GM18498 (cell line): ENCODE measurements at regions not wholly inside any gene's neighbourhood (a gene's known extent, or its start where the extent isn't known, plus 50 kb on each side); places are given as distances from the start of the nearest gene placed in this dataset.

Experiments
- ATAC-seq: cut with Tn5 transposase; IDR thresholded peaks from one replicate; pipeline ENCODE4 v1.9.1; 2021; ENCODE audit warnings: mild to moderate bottlenecking, moderate library complexity; ENCODE audit not compliant: unreplicated experiment

DNA sequence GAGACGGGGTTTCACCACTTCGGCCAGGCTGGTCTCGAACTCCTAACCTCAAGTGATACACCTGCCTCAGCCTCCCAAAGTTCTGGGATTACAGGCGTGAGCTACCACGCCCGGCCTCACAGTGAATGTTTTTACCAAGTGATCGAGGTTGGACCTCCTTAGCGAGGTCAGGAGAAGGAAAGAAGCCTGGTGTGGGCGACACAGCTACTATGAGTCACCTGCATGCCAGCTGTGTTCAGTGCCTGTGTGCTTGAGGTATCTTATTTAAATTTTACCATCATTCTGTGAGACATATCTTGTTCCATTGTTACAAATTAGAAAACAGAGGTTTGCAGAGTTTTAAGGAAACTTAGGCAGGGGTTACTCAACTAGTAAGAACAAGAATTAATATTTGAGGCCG lies 174.8 kb upstream of the DYNLRB2 start:
- ATAC-seq, result no peak

GRCh38 chr16:80362816-80363215 lies 178.0 kb upstream of the DYNLRB2 start:
- ATAC-seq, result no peak

DNA sequence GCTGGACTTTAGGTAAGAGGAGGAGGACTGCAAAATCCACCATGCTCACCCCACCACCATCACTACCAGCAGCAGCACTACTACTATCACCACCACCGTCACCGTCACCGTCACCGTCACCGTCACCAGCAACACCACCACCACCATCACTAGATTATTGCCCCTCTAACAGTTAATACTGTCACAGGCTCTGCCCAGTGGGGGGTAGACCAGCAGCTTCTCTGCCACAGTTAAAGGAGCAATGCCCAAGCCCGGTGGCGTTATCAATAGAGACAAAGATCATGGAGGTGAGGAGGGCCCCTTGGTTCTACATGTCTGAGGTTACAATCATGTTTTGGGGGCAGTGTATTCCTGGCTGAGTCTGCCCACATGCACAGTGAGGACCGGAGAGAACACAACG lies 184.4 kb upstream of the DYNLRB2 start:
- no peak for ATAC-seq

DNA sequence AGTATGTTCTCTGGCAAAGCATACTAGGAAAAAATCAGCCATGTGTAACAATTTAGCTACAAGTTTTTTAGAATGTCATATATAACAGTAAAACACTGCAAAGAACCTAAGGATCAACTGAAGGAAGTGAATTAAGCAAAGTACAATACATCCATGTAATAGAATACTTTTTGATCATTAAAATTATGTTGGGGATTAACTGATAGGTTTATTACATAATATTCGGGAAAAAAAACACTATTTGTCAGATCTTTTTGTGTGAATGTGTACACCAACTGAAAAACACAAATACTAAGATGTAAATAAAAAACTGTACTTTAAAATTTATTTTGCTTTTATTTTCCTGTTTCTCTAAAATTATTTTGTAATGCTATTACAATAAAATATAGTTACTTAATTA lies 185.5 kb upstream of the DYNLRB2 start:
- ATAC-seq, result no peak

DNA sequence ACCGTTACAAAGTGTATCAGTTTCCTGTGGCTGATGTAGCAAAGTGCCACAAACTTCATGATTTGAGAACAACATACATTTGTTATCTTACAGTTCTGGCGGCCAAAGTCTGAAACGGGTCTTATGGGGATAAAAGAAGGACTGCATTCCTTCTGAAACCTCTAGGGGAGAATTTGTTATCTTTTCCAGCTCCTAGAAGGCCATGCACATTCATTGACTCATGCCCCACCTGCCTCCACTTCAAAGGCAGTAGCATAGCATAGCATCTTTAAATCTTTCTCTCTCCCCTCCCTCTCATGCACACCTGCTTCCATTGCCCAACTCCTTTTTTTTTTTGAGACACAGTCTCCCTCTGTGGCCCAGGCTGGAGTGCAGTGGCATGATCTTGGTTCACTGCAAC lies 190.7 kb upstream of the DYNLRB2 start:
- no peak for ATAC-seq

DNA sequence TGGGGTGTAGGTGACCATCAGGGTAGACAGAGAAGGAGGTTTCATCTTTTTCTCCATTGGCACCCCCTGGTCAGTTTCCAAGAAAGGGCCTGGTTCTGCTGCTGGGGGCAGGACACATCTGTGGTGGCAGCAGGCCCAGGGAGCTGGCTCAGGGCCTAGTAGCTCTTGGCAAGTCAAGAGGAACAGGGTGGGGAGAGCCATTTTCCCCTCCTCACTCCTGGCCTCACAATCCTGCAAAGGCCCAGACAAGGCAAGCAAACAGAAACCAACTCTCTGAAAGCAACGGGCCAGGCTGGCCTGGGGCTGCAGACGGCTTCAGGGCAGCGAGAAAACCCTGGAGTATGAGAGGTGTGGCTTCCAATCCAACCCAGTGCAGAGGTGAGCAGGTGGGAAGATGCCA lies 192.9 kb upstream of the DYNLRB2 start:
- no peak for ATAC-seq

- no peak for ATAC-seq
These were observed 193.8 kb upstream of the DYNLRB2 start for GRCh38 chr16:80347002-80347401.

DNA sequence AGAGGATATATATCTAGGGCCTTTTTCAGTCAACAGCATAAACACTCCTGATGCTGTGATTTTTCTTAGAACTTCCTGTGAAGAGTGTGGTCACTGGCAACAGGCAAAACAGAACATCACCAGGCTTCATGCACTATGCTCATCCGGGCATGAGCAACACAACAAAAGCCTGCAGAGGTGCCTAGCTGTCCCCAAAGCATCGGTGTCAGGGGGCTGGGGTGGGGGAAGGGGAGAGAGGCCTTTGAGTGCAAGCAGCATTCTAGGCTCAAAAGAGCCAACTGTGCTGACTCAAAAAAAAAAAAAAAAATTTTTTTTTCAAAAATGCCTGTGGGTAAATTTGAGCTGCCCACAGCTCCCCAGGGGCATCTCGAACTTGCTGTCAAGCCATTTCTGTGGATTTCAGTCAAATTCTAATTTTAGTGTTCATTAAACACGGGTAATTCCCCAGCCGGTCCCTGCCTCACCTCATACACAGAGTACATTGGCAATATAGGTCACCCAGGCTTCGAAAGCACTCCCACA lies 194.6 kb upstream of the DYNLRB2 start:
- no peak for ATAC-seq

- ATAC-seq, result no peak
These were observed 195.1 kb upstream of the DYNLRB2 start for GRCh38 chr16:80345701-80346100.

- ATAC-seq, result no peak
These were observed 196.2 kb upstream of the DYNLRB2 start for GRCh38 chr16:80344570-80344969.

DNA sequence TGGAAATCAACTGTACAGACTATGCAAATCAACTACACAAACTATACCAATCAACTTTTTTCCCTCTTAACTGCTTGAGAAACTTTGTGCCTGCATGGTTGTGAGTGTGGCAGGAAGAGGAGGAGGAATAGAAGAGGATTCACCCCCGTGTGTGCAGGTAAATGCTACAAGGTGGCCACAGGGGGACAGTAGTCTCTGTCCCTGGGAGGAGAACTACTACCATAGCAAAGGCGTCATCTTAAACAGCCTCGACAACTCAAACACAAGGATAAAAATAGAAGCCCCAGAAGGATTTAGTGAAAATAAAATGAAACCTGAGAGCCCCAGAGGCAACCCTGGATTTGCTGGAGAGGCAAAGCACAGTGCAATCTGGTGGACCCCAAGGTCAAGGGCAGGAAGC lies 199.5 kb upstream of the DYNLRB2 start:
- ATAC-seq, result no peak

DNA sequence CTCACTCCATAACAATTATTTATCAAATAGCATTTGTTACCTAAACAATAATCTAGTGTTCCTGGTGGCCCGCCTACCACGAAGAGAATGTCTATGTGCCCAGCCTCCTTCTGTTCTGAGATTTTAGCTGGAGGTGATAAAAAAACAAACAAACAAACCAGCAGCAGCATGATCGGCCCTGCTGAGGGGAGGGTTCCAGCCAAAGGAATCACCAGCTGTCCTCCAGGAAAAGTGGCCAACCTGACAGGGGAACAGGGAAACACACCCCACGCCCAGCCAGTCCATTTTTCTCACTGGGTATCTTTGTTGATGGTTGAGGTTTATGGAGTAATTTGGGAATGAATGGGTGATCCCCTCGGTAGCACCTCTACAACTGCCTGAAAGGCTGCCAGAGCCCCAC lies 203.0 kb upstream of the DYNLRB2 start:
- ATAC-seq, result no peak

GRCh38 chr16:80330803-80331202 lies 210.0 kb upstream of the DYNLRB2 start:
- no peak for ATAC-seq

- ATAC-seq, result no peak
These were observed 210.6 kb upstream of the DYNLRB2 start for GRCh38 chr16:80330150-80330549.

- no peak for ATAC-seq
These were observed 213.1 kb upstream of the DYNLRB2 start for GRCh38 chr16:80327740-80328139.

DNA sequence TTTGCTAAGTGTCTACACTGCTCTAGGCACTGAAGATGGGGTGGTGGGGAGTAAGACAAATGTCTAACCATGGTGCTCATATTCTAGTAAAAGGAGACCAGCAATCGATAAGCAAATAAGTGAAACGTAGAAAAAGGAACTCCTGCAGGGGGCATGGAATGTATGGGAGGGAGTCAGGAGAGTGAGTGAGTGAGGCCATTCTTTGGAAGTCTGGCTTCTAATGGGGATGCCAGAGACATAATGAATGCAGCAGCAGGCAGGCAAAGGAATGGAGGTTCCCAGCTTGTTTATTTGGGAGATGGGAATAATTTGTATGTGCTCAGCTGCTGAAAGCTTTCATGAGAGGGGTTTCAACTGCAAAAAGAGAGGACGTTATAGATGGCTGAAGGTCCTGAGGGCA lies 216.4 kb upstream of the DYNLRB2 start:
- ATAC-seq, result no peak

DNA sequence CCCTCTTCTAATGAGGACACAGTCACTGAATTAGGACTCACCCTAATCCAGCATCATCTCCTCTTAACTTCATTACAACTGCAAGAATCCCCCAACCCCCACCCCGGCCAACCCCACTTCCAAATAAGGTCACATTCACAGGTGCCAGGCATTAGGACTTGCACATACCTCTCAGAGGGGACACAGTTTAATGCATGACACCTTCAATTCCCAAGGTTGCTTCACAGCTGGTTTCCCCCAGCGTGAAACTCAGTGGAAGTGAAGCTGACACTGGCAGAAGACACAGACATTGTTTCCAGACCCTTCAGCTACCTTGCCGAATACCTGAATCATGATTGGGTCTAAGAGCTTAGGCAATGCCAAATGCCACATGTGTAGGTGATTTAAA lies 217.0 kb upstream of the DYNLRB2 start:
- ATAC-seq, result no peak

DNA sequence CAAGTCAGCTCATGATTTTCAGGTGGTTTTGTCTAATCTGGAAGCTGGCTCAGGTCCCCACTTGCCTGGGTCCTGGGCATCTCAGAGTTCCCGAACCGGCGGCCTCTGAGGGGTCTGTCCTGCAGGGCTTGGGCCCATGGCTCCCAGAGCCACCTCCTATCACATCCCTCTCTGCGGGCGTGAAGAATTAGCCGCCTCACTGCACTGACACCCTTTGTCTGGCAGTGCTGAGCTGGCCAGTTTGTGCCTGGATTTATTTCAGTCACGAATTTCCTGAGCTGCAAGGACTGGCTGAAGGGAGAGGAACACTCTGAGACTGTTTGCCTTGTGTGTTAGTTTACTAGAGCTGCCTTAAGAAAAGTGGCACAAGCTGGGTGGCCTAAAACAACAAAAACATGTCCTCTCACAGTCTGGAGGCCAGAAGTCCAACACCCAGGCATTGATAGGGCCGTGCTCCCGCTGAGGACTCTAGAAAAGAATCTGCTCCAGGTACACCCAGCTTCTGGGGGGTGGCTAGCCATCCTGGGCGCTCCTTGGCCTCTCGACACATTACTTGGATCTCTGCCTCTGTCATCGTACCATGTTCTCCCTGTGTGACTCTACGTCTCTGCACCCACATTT lies 217.5 kb upstream of the DYNLRB2 start:
- no peak for ATAC-seq

GRCh38 chr16:80319181-80319580 lies 221.6 kb upstream of the DYNLRB2 start:
- ATAC-seq, result no peak

- ATAC-seq, result no peak
These were observed 222.7 kb upstream of the DYNLRB2 start for GRCh38 chr16:80318107-80318506.

DNA sequence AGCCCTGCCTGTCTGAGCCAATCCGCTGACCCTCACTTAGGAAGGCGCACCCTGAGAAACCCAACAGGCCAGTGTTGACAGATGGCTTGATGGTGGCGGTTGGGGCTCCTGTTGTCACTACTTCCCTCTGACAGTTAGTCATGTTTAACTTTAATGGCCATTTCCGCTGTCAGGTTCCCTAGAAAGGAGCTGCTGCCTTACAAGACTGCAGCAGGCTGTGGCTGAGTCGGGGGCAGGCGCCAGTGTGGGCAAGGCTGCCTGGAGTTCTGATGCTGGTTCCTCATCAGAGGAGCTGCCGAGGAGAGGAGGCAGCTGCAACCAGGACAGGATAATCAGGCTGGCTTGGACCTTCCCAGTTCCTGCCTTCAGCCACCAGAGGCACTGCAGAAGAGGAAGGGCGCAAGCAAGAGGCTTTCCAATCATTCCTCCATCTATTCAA lies 223.2 kb upstream of the DYNLRB2 start:
- no peak for ATAC-seq

DNA sequence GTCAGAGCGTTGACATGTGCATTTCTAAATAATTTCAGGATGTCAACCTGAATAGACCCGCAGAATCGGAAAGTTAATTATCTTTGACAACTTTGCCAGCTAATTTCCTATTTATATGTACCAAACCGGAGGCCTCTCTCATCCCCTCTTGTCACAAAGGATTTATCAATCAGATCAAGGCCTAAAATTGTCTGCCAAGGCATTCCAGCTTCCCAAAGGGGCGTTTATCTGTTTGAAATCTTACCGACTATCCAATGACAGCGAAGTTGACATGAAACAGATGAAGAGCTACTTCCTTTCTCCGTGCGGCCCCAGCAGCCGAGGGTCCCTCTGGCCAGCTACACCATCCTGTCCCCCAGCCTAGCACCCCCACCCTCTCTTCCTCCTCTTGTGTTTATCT lies 223.7 kb upstream of the DYNLRB2 start:
- ATAC-seq, result no peak

DNA sequence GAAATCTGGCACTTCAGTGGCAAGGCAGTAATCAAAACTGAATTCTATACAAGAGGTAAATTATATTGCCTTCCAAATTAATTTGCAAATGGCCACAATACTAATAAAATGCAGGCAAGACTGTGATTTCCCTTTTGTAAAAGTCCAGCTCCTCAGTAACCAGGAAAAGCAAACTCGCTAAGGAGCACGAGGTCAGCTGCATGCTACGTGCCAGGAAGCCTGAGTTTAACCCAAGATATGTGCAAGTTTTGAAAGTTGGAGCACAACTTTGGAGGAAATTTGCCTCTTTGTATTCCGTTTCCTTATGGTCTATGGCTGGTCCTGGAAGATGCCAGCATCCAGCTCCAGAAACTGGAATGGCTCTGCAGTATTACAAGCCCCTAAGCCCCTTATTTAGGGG lies 226.8 kb upstream of the DYNLRB2 start:
- ATAC-seq, result no peak
